GM12878 (cell line): ENCODE measurements at regions not wholly inside any gene's neighbourhood (a gene's known extent, or its start where the extent isn't known, plus 50 kb on each side); places are given as distances from the start of the nearest gene placed in this dataset.

Experiments used
- ATAC-seq: fragments of 200-7000 bp; cut with Tn5 transposase; 3 replicates; pipeline ENCODE4 v1.9.1; 2020; ENCODE audit warnings: mild to moderate bottlenecking, moderate library complexity
- BruUV-seq: library from RNA; stranded (reverse); fragments of 400-500 nt; replicated peaks from 2 replicates; lab custom pipeline; 2021; lab: Mats Ljungman, UMichigan
- CTCF ChIA-PET: fragments of 300-600 bp; sonication (Branson Sonifier 250); formaldehyde crosslinking; extraction: SDS; loops from one replicate; lab custom pipeline; 2021; ENCODE audit warnings: inconsistent platforms; lab: Yijun Ruan, JAX
- POLR2A ChIA-PET: fragments of 350-600 bp; formaldehyde crosslinking; extraction: SDS; loops from one replicate; lab custom pipeline; 2021; ENCODE audit warnings: inconsistent platforms; lab: Charles Lee
- RAD21 ChIA-PET: fragments of 300-600 bp; sonication (Branson Sonifier 250); formaldehyde crosslinking; loops from one replicate; lab custom pipeline; 2023; ENCODE audit warnings: antibody characterized with exemption; ENCODE audit not compliant: unreplicated experiment; lab: Charles Lee
- SMC1A ChIA-PET: fragments of 300-600 bp; sonication (Branson Sonifier 250); formaldehyde crosslinking; loops from one replicate; lab custom pipeline; 2023; ENCODE audit not compliant: unreplicated experiment, uncharacterized antibody; lab: Charles Lee
- DNase-seq: peaks from one replicate; pipeline ENCODE4 v3.0.0-alpha.2; 2011; ENCODE audit warnings: low read depth, low spot score
- FAIRE-seq: peaks from 3 replicates; lab custom pipeline; 2011; peaks lifted over from hg19 to GRCh38; lab: Jason Lieb, UNC
- H2AFZ ChIP-seq: 2 replicates; pipeline ENCODE4 v1.6.0; 2011; ENCODE audit warnings: low read depth, low read length, control low read depth; ENCODE audit not compliant: control insufficient read depth
- H3K27ac ChIP-seq: 2 replicates; pipeline ENCODE4 v1.5.1; 2011; ENCODE audit warnings: control low read depth; ENCODE audit not compliant: control insufficient read depth, insufficient read depth
- H3K27me3 ChIP-seq, 2 experiments: replicated peaks in 1 of 2; 2 replicates each; pipeline versions ENCODE4 v1.6.0 to v1.6.1; 2011; ENCODE audit warnings: low read length in 1 of 2; ENCODE audit not compliant: control insufficient read depth in 2 of 2, insufficient read depth in 2 of 2
- H3K36me3 ChIP-seq, 2 experiments: 2 replicates each; pipeline ENCODE4 v1.5.1; 2011; ENCODE audit warnings: low read length in 1 of 2; ENCODE audit not compliant: control insufficient read depth in 2 of 2, insufficient read depth in 2 of 2
- H3K4me1 ChIP-seq: 2 replicates; pipeline ENCODE4 v1.6.1; 2011; ENCODE audit warnings: mild to moderate bottlenecking, low read length, moderate library complexity, mixed read lengths; ENCODE audit not compliant: control insufficient read depth, insufficient read depth
- H3K4me2 ChIP-seq: 2 replicates; pipeline ENCODE4 v1.6.0; 2011; ENCODE audit warnings: control low read depth; ENCODE audit not compliant: control insufficient read depth, insufficient read depth
- H3K4me3 ChIP-seq: fragments of 200-600 bp; sonication (generic); 2 replicates; pipeline ENCODE4 v1.5.1; 2016
- H3K79me2 ChIP-seq: 2 replicates; pipeline ENCODE4 v1.6.0; 2011; ENCODE audit warnings: low read length; ENCODE audit not compliant: control insufficient read depth, insufficient read depth
- H3K9ac ChIP-seq: 2 replicates; pipeline ENCODE4 v1.8.0; 2011; ENCODE audit warnings: low read length, control low read depth, mixed read lengths; ENCODE audit not compliant: control insufficient read depth, insufficient read depth
- H3K9me3 ChIP-seq: replicated peaks from 3 replicates; pipeline ENCODE4 v1.5.1; 2011; ENCODE audit warnings: mild to moderate bottlenecking, low read length; ENCODE audit not compliant: control insufficient read depth, insufficient read depth
- H4K20me1 ChIP-seq: 2 replicates; pipeline ENCODE4 v1.6.0; 2011; ENCODE audit not compliant: control insufficient read depth, insufficient read depth
- ASH2L ChIP-seq: fragments of 300-600, 200-600 bp; sonication (generic); IDR thresholded peaks from 2 replicates; pipeline ENCODE4 v1.6.1; 2017; ENCODE audit warnings: low read depth, mild to moderate bottlenecking, borderline replicate concordance
- ATF3 ChIP-seq: IDR thresholded peaks from 2 replicates; pipeline ENCODE4 v1.6.1; 2011; ENCODE audit warnings: low read depth, mild to moderate bottlenecking, low read length, moderate library complexity, borderline replicate concordance; ENCODE audit errors: extremely low read depth
- CHD4 ChIP-seq: fragments of 200-600 bp; sonication (generic); IDR thresholded peaks from 2 replicates; pipeline ENCODE4 v1.6.1; 2016; ENCODE audit warnings: mild to moderate bottlenecking
- IKZF2 ChIP-seq, 2 experiments: fragments of 450-650 bp; IDR thresholded peaks; 2 replicates each; pipeline ENCODE4 v1.6.1; 2017; ENCODE audit warnings: mild to moderate bottlenecking in 2 of 2, moderate library complexity in 2 of 2
- KAT2A ChIP-seq: conservative IDR thresholded peaks from 2 replicates; pipeline ENCODE4 v1.6.1; 2011; ENCODE audit warnings: low read depth, low read length; ENCODE audit not compliant: control insufficient read depth
- PKNOX1 ChIP-seq: fragments of 450-650 bp; IDR thresholded peaks from 2 replicates; pipeline ENCODE4 v1.6.1; 2016; ENCODE audit warnings: mild to moderate bottlenecking
- SMAD1 ChIP-seq: fragments of 450-650 bp; IDR thresholded peaks from 2 replicates; pipeline ENCODE4 v1.6.1; 2018; ENCODE audit warnings: mild to moderate bottlenecking, low read depth; ENCODE audit not compliant: partially characterized antibody
- TAF1 ChIP-seq: IDR thresholded peaks from 2 replicates; pipeline ENCODE4 v1.6.1; 2011; ENCODE audit warnings: mild to moderate bottlenecking, low read depth, low read length, borderline replicate concordance
- ZNF274 ChIP-seq: IDR thresholded peaks from one replicate; pipeline ENCODE4 v1.8.0; 2011; ENCODE audit not compliant: insufficient read length, insufficient read depth
- ZNF622 ChIP-seq: fragments of 450-650 bp; IDR thresholded peaks from 2 replicates; pipeline ENCODE4 v1.6.1; 2017; ENCODE audit warnings: mild to moderate bottlenecking, inconsistent platforms
- in situ Hi-C: fragments of 300-500 bp; cut with MboI; formaldehyde crosslinking; loops from 9 replicates; pipeline ENCODE4 v1.14.3; 2018; ENCODE audit warnings: mixed read lengths
- intact Hi-C: fragments of 100-400 bp; cut with micrococcal nuclease; formaldehyde crosslinking; loops from one replicate; pipeline ENCODE4 v1.14.2; 2022; ENCODE audit not compliant: unreplicated experiment

- ChIA-PET SMC1A (no interaction called here), RAD21 (no interaction called here)
- no peak for ATAC-seq
Observed at GRCh38 chr6:141764388-141764787, 368.3 kb upstream of the GJE1 start.

More at GRCh38 chr6:141764388-141764787, 368.3 kb upstream of the GJE1 start:
- BruUV-seq, result no TSS peak
- ChIA-PET CTCF (interaction anchor here (0.7 kb wide), 1 partner anchor 1861 kb away, joined by 4 read pairs; no protein-coding TSS in a partner anchor), POLR2A (no interaction called here)
- no peaks in the 10 kb centered on the region for H4K20me1 ChIP-seq
- DNase-seq (no peak), FAIRE-seq (no peak)
- no peak overlapping the region for H2AFZ ChIP-seq
- no peaks in the 10 kb centered on the region for H3K36me3 ChIP-seq
- H3K27me3 ChIP-seq, result no peaks in the 10 kb centered on the region
- H3K9ac ChIP-seq, result no peak overlapping the region
- H3K4me2 ChIP-seq, result no peak overlapping the region
- no peaks in the 10 kb centered on the region for H3K4me1 ChIP-seq
- in situ Hi-C loops, result no loop called here
- no peaks in the 10 kb centered on the region for H3K9me3 ChIP-seq
- no peaks in the 10 kb centered on the region for H3K79me2 ChIP-seq
- no peak overlapping the region for H3K4me3 ChIP-seq
- H3K27ac ChIP-seq, result no peak overlapping the region
- intact Hi-C loops, result no loop called here
- no peak for TF ChIP-seq SMAD1
- no peak for TF ChIP-seq ZNF622
- TF ChIP-seq PKNOX1, result no peak
- TF ChIP-seq IKZF2 (IDR thresholded peaks at IDR 0.05), result no peak
- TF ChIP-seq ZNF274, result no peak
- no peak for TF ChIP-seq ASH2L
- TF ChIP-seq CHD4, result no peak
- TF ChIP-seq KAT2A, result no peak
- no peak for TF ChIP-seq TAF1
- no peak for TF ChIP-seq ATF3
